GM19452 (cell line): ENCODE measurements at regions not wholly inside any gene's neighbourhood (a gene's known extent, or its start where the extent isn't known, plus 50 kb on each side); places are given as distances from the start of the nearest gene placed in this dataset.
"Not testable (repeated sequence)": the region's sequence is repeated elsewhere in the genome, so short reads cannot be mapped to it uniquely, and the experiment has no call there.

Experiments
- ATAC-seq: cut with Tn5 transposase; IDR thresholded peaks from one replicate; pipeline ENCODE4 v1.9.1; 2021; ENCODE audit not compliant: unreplicated experiment

DNA sequence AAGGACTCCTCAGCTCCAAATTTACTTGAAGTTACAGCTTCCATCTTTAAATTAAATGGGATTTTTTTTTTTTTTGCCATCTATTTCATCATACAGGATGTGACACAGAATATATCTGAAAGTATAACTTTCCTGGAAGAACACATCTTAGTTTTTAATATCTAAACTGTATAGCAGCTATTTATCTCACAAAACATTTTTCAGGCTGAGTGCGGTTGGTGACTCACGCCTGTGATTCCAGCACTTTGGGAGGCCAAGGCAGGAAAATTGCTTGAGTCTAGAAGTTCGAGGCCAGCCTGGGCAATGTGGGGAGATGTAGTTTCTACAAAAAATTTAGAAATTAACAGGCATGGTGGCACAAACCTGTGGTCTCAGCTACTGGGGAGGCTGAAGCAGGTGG is 142.3 kb upstream of the KCNJ18 start:
- ATAC-seq, result not testable (repeated sequence)

DNA sequence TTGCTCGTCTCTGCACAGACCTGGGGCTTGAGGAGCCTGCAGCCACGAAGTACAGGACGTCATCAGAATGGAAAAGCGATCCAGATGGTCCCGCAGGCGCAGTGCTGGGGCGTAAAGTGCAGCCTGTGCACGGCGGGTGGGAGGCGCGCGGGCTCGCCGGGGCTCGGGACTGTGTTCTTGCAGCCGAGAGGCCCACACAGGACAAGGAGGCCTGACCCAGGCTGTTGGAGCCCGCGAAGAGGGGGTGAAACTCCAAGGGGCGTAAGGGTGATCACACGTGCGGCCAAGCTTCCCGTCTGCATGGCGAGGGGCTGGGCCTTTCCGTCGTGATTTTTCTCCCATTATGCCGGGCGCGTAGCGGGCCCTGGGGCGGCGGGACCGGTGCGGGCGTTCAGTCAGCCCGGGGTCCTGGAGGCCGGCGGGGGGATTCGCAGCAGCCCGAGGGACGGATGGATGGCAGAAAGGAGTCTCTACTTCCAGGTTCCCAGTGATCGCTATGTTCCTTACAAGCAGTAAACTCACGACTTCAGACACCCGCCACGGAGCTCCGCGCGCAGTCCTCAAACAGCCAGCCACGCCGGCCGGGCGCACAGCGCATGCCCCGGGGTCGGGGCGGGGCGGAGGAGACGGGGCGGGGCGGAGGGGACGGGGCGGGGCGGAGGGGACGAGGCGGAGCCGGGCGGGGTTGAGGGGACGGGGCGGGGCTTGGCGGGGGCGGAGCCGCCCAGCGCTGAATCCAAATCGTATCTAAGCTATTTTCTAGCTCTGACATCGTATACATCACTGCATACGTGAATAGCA is 141.0 kb upstream of the KCNJ18 start:
- peak; percentile 64 for ATAC-seq

DNA sequence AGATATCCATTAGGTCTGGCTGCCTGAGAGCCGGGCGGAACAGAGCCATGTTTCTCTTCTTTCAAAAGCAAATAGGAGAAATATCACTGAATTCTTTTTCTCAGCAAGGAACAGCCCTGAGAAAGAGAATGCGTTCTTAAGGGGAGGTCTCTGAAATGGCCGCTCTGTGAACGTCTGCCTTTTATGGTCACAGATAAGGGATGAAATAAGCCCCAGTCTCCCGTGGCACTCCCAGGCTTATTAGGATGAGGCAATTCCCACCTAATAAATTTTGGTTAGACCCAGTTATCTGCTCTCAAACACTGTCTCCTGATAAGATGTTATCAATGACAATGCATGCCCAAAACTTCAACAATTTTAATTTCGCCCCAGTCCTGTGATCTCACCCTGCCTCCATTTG is 133.4 kb upstream of the KCNJ18 start:
- ATAC-seq, result not testable (repeated sequence)

DNA sequence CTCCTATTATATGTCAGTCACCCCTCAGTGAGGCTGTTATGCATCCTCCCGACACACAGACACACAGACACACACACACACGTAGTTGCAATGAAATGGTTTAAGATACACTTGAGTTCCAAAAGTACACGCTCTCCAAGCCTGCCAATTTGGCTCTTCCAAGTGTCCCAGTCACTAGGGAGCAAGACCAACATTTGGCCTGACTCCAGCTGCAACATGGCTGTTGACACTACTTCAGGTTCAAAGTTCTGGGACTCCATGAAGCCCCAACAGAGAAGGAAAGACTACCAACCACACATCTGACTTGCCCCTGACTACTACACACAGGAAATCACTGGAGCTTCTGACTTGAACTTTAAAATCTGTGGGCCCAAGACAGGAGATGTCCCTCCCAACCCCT is 128.1 kb upstream of the KCNJ18 start:
- ATAC-seq, result no peak

DNA sequence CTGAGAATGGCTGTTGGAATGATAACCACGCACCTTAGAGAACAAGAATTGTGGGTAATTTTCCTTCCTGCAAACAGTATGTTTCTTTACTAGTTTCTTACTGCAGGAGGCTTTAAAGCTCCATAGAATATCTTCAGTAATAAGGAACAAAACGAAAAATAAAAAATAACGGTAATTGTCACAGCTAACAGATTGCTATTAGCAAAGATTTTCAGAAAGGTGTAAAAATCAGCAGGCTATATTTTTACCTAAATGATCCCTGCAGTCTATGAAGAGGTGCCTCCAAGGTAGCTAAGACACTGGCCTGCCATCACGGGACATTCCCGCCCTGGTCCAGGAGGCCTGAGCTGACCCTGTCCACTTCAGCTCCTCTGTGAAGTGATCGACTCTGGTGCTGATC is 127.6 kb upstream of the KCNJ18 start:
- ATAC-seq, result not testable (repeated sequence)

DNA sequence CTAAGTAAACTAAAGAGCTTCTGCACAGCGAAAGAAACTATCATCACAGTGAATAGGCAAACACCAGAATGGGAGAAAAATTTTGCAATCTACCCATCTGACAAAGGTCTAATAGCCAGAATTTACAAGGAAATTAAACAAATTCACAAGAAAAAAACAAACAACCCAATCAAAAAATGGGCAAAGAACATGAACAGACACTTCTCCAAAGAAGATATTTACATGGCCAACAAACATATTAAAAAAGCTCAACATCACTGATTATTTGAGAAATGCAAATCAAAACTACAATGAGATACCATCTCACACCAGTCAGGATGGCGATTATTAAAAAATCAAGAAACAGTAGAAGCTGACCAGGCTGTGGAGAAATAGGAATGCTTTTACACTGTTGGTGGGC is 121.9 kb upstream of the KCNJ18 start:
- not testable (repeated sequence) for ATAC-seq

DNA sequence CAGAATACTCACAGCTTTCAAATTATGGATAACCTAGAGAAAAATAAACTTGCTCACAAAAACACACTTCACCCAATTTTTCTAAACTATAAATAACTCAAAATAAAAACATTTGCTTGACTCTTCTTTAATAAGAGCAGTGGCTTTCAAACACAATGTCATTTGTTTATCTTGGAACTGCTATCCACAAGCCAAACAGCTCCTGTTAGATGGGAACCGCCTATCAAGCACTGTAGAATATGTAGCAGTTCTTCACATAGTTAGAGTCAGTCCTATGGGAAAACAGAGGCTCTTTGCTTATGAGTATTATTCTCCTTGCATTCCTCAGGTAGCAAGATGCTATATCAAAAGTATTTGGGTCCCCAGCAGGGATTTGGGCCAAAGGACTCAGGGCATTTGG is 120.2 kb upstream of the KCNJ18 start:
- not testable (repeated sequence) for ATAC-seq

DNA sequence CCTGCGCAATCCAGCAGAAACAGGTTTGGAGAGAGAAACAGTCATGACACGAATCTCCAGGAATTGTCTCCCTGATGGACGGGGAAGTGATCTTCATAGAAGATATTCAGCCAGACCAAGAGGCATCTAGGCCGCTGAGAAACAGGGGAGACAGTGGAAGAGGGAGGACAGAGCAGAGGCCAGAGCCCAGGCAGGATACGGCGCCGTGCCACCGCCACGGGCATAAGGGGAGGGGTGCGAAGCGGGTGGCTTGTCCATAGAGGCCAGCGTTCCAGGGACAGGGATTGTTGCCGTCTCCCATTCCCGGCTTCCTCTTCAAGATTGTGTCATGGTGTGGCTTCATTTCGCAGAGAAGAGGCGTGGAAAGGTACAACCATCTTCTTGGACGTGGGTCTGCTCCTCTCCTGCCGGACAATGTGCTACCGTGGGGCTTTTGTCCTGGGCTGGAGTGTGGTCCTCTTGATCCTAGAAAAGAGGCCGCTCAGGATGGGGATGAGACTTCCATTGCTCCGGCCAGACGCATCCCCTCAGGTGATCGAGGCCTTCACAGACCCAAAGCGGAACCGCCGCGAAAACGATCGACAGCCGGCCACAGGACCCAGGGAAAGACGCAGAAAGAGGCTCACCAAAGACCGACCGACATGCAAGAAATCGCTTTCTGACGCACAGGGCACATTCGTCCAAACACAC is 118.9 kb upstream of the KCNJ18 start:
- not testable (repeated sequence) for ATAC-seq

DNA sequence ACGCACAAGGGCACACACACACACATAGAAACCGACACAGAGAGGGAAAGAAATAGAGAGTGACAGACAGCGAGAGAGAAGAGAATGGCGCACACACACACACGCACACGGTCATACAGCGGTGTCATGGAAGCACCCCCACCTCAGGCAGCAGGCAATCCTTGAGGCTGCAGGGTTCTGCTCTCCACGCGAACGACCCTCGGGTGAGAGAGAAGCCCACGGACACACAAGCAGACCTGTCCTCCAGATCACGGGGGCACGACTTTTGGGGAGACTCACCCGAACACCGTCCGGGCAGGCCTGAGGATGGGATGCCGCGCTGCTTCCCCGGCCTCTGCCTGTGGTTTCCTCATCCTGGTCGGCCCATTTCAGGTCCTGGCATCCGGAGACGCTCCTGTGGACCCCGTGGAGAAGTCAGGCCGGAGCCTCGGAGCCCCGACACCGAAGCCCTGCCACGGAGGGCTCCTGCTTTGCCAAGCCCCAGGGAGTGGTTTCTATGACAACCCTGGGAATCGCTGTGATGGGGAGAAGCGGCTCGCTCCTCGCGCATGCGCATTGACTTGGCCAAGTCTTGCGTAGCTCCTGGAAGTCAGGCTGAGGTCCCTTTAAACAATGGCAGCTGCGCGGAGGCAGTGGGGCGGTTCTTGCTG is 118.2 kb upstream of the KCNJ18 start:
- ATAC-seq, result no peak

DNA sequence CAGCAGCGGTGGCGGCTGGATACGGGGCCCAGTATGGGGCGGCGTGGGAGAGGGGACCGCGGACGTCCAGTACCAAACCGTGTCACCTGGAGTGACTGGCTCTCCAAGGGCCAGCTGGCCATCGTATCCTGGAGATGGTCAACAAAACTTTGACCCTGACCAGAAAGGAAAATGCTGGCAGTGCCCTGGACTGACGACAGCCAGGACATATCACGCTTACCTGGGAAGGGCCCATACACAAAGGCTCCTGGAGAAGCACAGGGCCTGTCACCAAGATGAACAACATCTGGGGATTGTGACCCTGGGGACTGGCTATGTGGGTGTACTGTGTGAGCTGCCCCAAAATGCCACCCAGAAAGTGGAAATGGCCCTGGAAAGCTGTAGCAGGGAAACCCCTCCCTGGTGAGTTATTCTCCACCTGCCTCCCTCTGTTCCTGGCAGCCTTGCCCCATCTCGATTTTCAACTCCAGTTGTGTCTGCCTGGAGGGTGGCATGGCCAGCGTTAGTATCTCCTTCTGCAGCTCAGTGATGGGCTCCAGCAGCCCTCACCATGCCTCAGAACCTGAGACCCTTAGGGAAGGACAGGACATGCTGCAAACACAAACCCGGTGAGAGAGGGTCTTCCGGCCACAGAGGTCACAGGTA is 117.6 kb upstream of the KCNJ18 start:
- ATAC-seq, result not testable (repeated sequence)

DNA sequence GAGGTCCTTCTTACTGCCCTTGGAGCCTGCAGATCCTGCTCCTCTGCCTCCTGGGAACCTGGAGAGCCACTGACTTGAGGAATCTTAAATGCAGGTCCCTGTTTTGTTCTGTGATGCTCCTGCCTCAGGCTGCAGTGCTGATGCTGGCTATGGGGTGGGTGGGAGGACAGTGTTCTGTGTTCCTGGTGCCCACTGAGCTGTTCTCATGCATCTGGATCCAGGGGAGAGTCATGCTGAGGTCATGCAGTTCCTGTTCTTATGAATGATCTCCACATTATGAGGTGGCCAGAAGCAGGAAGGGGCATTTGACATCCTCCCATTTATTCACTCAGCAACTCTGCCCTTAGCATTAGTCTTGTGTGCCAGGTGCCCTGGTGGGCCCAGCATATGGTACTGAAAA is 113.5 kb upstream of the KCNJ18 start:
- not testable (repeated sequence) for ATAC-seq

DNA sequence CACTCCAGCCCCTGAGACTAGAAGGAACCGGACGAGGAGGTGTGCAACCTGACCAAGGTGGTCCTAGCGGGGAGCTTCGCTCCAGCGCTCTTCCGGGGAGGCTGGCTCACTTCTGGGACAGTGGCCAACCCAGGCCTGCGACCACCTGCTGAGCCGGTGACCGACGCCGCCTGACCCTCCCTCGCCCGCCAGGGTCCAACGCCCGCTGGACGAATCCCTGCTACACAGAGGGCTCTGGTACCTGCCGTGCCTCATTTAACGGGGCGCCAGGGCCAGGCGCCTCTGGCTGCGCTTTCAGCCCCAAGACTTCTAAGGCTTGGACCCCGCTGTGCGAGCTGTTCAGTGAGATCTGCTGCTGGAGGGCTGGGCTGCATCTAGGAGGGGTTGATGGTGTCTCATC is 99.5 kb upstream of the KCNJ18 start:
- ATAC-seq, result no peak

DNA sequence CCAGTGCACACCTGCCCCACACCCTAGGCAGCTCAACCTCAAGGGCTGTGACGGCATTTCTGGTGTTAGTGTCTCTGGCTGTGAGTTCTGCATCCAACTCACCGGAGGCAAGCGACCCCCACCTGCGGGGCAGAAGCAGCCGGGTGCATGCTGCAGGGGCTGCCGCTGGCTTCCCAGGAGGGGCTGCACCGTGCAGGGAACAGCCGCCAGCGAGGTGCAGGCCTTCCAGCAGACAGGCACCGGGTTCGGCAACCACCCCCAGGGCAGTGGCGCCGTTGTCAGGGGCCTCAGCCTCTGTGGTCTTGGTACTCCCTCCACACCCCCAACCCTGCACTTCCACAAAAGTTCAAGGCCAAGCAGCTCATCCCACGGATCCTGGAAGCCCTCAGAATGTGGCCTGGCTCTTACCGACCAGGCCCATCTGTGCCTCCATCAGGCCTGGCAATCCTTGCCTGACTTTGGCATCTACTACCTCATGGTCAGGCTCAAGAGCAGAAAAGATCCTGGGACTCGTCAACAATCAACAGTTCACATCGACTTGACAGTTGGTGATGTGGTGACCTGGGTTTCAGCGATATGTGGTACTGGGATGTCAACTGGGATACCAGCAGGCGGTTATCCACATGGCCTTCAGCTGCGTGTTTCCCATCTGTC is 98.7 kb upstream of the KCNJ18 start:
- ATAC-seq, result not testable (repeated sequence)

DNA sequence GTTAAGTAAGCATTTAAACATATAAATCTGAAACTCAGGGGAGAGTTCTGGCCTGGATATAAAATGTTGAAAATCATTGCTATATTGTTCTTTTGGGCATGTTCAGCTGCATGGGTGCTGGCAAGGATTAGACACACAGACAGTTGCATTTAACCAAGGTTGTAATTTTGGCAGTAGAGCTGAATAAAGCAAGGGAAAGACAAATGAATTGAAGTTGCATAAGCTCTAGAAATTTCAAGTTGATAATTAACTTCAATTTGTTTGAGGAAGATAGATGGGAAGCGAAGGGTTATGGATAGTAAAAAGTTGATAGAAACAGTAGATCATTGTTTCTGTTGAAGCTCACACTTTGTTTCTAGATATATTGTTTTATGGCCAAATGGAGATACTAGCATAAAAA is 97.2 kb upstream of the KCNJ18 start:
- ATAC-seq, result no peak

DNA sequence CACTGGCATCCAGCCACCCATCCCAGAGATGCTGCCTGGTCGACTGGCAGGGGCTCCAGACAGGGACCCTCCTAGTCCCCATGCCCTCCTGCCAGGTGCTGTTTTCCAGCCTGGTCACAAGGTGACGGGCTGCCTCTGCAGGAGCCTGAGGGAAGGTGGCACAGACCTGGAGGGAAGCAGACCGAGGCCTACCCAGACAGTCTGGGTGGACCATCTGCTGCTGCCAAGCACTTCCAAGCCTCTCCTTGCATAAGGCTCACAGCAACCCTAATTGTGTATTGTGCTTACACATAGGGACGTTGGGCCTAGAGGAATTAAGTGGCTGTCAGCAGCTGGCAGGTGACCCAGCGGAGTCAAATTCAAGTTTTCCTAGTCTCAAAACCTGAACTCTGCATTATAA is 90.1 kb upstream of the KCNJ18 start:
- no peak for ATAC-seq

DNA sequence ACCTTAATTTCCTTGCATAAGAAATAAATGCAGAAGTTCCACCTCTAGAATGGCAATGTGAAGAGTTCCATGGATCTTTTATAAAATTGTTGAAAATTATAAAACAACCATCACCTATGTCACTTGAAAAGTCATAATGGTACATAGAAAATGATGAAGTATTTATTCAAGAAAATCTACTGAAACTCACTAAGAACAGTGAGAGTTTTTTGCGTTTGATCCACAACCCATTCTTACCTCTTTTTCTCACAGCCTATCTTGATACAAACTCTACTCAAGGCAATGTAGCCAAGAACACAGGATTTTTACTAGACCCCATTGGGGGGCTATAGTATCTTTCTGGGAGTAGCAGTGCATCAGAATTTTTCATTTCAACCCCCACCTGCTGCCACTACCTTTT is 89.0 kb upstream of the KCNJ18 start:
- ATAC-seq, result not testable (repeated sequence)

DNA sequence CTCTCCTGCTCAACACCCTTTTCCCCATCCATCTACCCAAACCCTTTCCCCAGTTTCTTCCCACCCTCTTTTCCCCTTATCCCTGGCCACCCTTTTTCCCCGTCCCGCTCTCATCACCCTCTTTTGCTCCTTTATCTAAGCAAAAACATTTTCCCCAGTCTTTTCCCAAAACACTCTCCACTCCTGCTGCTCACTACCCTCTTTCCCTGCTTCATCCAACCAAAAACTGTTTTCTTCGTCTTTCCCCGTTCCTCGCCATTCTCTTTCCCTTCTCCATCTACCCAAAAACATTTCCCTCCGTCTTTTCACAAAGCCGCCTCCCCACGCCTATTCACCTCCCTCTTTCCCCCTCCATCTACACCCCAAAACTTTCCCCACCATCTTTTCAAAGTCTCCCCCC is 80.9 kb upstream of the KCNJ18 start:
- ATAC-seq, result not testable (repeated sequence)

DNA sequence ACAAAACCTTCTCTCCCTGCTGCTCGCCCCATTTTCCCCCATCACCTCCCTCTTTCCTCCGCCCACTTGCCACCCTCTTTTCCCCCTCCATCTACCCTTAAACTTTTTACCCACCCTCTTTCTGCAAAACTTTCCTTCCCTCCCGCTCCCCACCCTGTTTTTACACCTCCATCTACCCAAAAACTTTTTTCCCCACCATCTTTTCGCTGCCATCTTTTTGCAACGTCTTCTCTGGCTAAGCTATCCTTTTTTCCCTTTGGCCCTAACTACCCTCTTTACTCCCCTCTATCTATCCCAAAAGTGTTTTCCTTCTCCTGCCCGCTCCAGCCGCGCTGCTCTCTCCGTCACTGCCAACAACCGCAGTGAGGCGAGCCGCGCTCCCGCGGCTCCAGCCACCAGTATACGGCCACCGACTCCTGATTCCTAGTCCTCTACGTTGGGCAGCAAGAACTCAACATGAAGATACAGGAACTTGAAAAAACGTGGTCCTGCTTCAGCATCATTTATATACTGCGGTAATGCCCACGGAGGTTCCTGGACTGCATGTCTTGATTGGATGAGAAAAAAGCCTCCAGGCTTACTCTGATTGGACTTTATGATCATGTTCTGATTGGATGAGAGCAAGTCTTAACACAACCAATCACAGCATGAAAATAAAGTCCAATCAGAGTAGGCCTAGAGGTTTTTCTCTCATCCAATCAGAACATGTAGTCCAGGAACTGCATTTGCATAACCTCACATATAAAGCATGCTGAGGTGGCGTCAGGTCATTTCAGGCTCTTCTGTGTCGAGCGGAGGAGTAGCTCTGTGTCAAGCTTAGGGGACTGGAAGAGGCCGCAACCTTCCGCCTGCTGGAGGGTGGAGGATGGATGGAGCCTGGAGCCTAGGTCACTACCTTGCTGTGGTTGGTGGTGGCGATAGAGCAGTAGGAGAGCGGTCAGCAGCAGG is 79.9 kb upstream of the KCNJ18 start:
- ATAC-seq, result not testable (repeated sequence)

DNA sequence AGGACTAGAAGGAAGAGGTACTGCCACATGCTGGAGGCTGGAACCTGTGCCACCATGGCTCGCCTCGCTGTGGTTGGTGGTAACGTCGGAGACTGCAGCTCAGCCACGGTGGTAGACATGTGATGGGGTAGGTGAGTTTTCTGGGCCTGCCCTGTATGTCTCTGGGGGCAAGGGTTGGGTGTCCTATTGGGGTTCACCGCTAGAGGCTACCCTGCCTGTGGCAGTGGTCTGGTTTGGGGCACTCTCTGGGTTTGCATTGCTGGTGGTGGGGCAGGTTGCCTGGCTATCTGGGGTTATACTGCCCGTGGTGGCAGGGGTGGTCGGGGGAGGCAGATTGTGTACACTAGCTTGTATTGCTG is 79.3 kb upstream of the KCNJ18 start:
- ATAC-seq, result no peak

DNA sequence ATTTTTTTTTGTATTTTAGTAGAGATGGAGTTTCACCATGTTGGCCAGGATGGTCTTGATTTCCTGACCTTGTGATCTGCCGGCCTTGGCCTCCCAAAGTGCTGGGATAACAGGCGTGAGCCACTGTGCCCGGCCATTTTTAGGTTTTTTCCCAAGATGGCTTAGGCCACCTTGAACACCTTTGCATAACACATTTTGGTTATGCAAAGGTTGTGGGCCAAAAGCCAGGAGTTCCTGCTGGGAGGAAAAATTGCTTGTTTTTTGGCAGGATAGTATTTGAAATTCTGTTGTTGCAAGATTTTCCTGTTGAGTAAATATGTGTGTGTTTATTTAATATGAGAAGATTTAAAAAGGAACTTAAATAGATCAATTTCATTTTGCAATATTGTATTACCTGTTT is 65.3 kb upstream of the KCNJ18 start:
- ATAC-seq, result not testable (repeated sequence)
